COR-L47 (cell line): ENCODE measurements at regions not wholly inside any gene's neighbourhood (a gene's known extent, or its start where the extent isn't known, plus 50 kb on each side); places are given as distances from the start of the nearest gene placed in this dataset.

Source experiments
- DNase-seq: peaks from one replicate; lab custom pipeline; 2025; lab: John Stamatoyannopoulos, UW

DNA sequence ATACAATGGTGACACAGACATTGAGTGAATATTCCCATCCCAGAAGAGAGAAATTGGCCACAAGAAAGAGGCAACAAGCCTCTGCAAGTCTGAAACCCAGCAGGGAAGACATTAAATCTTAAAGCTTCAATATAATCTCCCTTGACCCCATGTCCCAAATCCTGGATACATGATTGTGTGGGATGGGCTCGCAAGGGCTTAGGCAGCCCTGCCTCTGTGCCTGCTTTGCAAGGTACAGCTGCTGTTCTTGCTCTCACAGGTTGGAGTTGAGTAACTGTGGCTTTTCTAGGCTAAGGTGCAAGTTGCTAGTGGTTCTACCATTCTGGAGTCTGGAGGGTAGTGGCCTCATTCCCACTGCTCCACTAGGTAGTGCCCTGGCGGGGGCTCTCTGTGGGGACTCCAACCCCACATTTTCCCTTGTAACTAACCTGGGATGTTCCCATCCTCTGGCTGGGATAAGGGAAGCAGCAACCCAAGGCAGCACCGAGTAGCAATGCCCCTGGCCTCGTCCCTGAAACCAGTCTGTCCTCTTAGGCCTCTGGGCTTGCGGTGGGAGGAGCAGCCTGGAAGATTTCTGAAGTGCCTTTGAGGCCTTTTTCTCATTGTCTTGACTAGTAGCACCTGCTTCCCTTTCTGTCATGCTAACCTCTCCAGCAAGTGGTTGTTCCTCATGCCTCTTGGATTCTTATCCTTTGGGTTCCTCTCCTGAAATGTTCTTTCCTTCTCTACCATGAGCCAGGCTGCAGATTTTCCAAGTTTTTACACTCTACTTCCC, 90.0 kb downstream of the FAM174B start:
- no peak for DNase-seq

GRCh38 chr15:92561754-92562153, 93.8 kb downstream of the FAM174B start:
- DNase-seq, result no peak

DNA sequence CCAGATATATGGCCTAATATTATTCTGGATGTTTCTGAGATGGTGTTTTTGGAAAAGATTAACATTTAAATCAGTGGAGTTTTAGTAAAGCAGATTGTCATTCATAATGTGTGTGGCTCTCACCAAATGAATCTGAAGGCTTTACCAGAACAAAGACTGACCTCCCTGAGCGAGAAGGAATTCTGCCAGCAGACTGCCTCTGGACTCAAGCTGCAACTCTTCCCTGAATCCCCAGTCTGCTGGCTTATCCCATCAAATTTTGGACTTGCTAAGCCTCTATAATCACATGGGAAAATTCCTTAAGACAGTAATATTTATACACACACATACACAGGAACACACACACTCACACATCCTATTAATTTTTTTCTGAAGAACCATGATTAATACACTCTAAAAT, 102.3 kb downstream of the FAM174B start:
- DNase-seq, result no peak

DNA sequence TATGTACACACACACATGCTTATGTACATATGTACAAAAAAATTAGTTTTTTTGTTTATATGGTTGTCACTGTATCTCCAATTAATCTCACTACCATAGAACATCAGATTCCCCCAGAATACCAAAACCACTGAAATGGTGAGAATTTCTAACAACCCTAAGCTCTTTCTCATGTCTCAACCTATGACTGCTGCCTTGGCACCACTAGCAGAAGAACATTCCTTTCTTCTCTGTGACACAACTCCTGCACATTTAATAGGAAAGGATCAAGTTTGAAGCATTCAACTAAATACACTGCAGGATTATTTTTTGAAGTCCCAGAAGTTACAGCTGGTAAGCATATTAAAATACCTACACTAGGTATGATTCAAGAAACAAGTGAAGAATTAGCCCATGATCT, 109.6 kb downstream of the FAM174B start:
- DNase-seq, result no peak

GRCh38 chr15:92541291-92542200, 114.0 kb downstream of the FAM174B start:
- peak; percentile 81 for DNase-seq

DNA sequence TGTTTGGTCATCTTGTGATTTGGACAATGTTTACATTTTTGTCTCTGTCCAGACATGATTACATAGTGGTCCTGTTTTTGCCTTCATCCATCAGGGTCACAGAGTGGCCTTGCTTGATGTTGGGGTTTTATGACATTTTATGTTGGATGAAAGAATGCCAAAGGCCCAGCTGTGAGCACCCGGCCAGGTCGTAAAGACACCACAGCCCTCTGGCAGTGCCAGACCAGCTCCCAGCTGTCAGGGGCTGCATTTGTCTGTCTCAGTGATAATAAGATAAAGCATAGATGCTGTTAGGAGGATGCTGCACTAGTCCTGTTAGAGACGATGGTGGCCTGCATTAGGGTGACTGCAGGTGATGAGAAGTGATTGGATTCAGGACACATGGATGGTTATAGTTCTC, 117.5 kb downstream of the FAM174B start:
- no peak for DNase-seq

GRCh38 chr15:92533298-92533697, 122.3 kb downstream of the FAM174B start:
- DNase-seq, result no peak

DNA sequence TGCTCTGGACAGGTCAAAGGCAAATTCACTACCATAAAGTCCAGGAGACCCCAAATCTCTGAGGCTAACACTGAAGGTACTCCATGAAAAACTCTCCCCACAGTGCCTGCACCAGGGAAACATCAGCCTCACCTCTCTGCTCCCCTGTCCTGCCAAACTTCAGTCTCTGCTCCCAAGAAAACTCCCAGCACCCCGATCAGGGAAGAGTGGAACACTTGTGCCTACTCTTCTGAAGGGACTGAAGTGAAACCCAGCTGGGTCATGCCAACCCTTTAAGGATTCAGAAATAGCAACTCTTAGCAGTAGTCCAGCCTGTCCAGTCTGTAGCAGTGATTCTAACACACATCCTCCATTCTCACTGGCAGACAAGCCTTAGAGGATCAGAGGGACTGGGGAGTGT, 124.2 kb downstream of the FAM174B start:
- DNase-seq, result no peak

DNA sequence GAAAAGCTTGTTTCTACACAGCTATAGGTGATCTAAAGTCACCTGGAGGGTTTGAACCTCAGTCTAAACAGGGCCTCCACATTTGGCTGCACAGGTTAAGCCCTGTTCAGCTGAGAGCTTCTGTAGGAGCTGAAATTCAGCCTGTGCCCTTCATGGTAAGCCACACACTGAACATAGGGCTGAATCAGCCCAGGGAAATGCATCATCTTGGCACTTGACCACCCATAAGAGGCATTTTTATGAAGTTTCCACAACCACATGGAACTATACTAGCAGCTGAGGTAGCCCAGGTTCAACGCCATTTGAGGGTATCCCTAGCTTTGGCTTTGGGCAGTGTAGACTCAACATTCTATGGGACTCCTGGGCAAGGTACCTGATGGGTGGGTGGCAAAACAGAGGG, 126.8 kb downstream of the FAM174B start:
- DNase-seq, result no peak

DNA sequence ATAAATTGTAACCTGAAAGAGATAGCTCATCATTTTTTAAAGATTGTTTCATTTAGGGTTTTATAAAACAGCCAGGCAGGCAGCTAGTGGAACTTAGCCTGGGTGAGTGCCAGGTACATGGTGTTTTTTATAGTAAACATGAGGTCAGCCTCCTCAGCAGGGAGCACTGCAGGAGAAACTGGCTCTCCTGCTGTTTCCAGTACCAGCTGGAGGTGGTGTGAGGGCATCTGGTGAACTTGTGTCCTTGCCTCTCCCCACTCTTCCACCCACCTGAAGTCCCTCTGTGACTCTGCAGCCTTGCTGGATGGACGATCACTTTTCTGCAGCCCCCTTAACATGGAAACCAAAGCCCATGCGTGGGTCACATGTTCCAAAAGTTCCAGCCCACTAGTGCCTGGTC, 128.4 kb downstream of the FAM174B start:
- DNase-seq, result peak; percentile 60

- no peak for DNase-seq
Measured at GRCh38 chr15:92525758-92526245, 129.8 kb downstream of the FAM174B start.

DNA sequence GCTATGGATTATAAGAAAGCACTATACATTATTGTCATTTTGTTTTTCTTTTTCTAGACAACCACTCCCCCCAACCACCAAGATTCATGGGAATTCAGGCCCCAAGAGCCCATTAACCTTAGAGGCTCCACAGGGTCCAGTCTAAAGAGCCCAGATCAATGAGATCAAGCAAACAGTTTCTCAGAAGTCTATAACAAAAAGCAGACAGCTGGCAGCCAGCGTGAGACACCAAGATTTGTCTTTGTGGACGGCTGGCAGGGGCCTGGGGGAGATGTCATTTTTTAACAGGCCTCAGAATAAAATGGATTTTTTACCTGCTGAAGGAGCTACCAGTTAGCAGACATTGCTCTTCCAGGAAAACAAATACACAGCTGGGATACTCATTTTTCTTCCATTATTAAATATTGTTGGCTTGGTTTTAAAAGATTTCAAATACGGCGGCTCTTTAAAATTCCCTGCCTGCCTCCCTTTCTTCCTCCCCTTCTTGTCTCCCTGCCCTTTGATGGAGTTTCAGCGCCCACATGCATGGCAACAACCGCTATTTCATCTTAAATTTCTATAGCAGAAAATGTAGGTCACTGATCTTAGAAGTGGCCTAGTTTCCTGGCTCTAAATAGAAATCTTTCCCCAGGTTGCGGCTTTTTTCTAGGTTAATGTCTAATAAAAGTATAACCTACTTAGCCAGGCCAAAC, 130.6 kb downstream of the FAM174B start:
- DNase-seq, result no peak

GRCh38 chr15:92524161-92524560, 130.5 kb downstream of the ST8SIA2 start:
- no peak for DNase-seq

GRCh38 chr15:92523176-92523575, 129.5 kb downstream of the ST8SIA2 start:
- DNase-seq, result no peak

DNA sequence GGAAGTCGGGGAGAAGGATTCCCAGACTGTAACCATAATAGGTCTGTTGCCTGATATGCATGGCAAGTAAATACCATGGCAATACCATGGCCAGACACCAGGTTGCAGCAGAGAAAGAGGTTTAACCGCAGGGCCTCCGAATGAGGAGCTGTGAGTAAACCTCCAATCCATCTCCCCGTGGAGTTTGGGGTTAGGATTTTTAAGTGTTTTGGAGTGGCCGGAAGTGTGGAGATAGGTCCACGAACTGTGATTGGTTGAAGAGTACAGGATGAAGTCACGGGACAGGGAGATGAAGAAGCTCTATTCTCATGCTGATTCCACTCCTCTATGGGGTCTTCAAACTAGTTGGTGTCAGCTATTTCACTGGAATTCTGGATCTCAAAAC, 127.9 kb downstream of the ST8SIA2 start:
- DNase-seq, result peak; percentile 68

DNA sequence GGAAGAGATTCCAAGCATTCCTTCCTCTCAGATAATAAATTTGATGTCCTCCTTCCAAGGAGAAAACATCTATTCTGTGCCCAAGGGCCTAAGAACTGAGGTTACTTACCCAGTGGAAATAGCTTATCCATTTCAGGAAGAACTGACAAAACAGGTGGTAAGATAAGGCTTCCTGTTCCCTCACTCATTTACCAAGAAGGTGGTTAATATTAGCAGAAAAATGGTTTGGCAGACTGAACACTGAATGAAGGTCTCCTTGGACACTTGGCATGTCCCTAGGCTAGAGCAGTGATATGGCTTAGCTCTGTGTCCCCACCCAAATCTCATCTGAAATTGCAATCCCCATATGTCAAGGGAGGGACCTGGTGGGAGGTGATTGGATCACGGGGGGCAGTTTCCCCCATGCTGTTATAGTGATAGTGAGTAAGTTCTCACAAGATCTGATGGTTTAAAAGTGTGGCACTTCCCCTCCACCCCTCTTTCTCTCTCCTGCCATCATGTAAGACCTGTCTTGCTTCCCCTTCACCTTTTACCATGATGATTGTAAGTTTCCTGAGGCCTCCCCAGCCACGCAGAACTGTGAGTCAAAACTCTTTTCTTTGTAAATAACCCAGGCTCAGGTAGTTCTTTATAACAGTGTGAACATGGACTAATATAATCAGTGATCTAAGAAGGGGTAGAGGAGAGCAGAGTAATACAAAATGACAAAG, 127.4 kb downstream of the ST8SIA2 start:
- DNase-seq, result no peak

GRCh38 chr15:92519709-92520108, 126.0 kb downstream of the ST8SIA2 start:
- DNase-seq, result no peak
